ENCODE measurements at regions not wholly inside any gene's neighbourhood (a gene's known extent, or its start where the extent isn't known, plus 50 kb on each side); places are given as distances from the start of the nearest gene placed in this dataset.

- Histone ChIP-seq H4K8ac (replicated peaks; ENCODE audit: insufficient read length, low read depth, low read length) (no peak overlapping the region), H3K56ac (ENCODE audit: insufficient read length, low read depth, low read length) (no peak overlapping the region), H2BK12ac (ENCODE audit: insufficient read length, low read depth, low read length) (no peak overlapping the region), H3T11ph (ENCODE audit: low read length) (no peak overlapping the region), H2AK5ac (ENCODE audit: insufficient read length, low read length) (no peak overlapping the region), H2BK120ac (ENCODE audit: low read depth, low read length, poor library complexity, severe bottlenecking) (no peak overlapping the region), H3K14ac (ENCODE audit: insufficient read depth, low read length) (no peak overlapping the region), H3K18ac (ENCODE audit: insufficient read length, low read depth, low read length) (no peak overlapping the region), H2BK20ac (ENCODE audit: low read depth, low read length, poor library complexity, severe bottlenecking) (no peak overlapping the region), H3K23ac (ENCODE audit: insufficient read length, low read depth, low read length) (no peak overlapping the region), H3K4me1 (ENCODE audit: insufficient read depth, low read length) (peaks cover 2% of the 10 kb centered on the region; the same call in 1 of the 2 replicates), H3K79me2 (ENCODE audit: insufficient read depth, low read length) (no peaks in the 10 kb centered on the region), H4K91ac (ENCODE audit: insufficient read length, low read depth, low read length) (no peak overlapping the region), H3K79me1 (ENCODE audit: insufficient read depth, low read depth, low read length, poor library complexity, severe bottlenecking) (no peaks in the 10 kb centered on the region), H3K9me3 (ENCODE audit: control insufficient read depth, low read depth, low read length) (no peaks in the 10 kb centered on the region), H3K4ac (ENCODE audit: low read depth, low read length) (no peak overlapping the region), H4K5ac (ENCODE audit: insufficient read length, low read depth, low read length) (no peak overlapping the region), H2BK15ac (ENCODE audit: low read depth, low read length) (no peak overlapping the region), H4K20me1 (ENCODE audit: control insufficient read depth, insufficient read depth, insufficient read length) (no peaks in the 10 kb centered on the region), H3K27ac (ENCODE audit: insufficient read length, low read depth, low read length) (no peak overlapping the region), H2BK5ac (ENCODE audit: insufficient read length, low read length) (no peak overlapping the region), H3K9ac (ENCODE audit: extremely low read depth, insufficient read length, low read length) (no peak overlapping the region), H3K27me3 (ENCODE audit: insufficient read depth, low read length) (no peaks in the 10 kb centered on the region), H3K4me2 (ENCODE audit: insufficient read depth, insufficient read length, low read length) (no peak overlapping the region), H3K23me2 (ENCODE audit: insufficient read length, low read depth, low read length, poor library complexity, severe bottlenecking) (no peaks in the 10 kb centered on the region), H2AFZ (ENCODE audit: low read length) (no peak overlapping the region)
- TF ChIP-seq CTCF (conservative IDR thresholded peaks at IDR 0.05), result no peak
- Mint-ChIP-seq H3K27me3 (ENCODE audit: low read depth) (no peaks in the 10 kb centered on the region), H3K4me3 (no peak overlapping the region), H3K9me3 (peaks cover 7 to 21% of the 10 kb centered on the region in 2 experiments; a peak in 4 of 5 replicates), H3K36me3 (ENCODE audit: insufficient read depth in 1 of 3, low read depth in 3 of 3) (peaks cover 0 to 7% (median 3%) of the 10 kb centered on the region in 3 experiments; a peak in 4 of 7 replicates), H3K27ac (no peak overlapping the region), H3K4me1 (peaks cover 8 to 11% of the 10 kb centered on the region in 2 experiments)
- no peak for DNase-seq
- WGBS (ENCODE audit: extremely low coverage, insufficient read length, low lambda C conversion rate), result no CpG with 5 or more reads among the region's 1 CpG
Observed at GRCh38 chr4:176479767-176480166, 160.0 kb downstream of the SPCS3 start.
